Vagina (tissue), 2 donors: ENCODE measurements at regions not wholly inside any gene's neighbourhood (a gene's known extent, or its start where the extent isn't known, plus 50 kb on each side); places are given as distances from the start of the nearest gene placed in this dataset.
"Not testable (repeated sequence)": the region's sequence is repeated elsewhere in the genome, so short reads cannot be mapped to it uniquely, and the experiment has no call there.

Source experiments
- DNase-seq, 2 donors: peaks; one replicate each; pipeline ENCODE4 v3.0.0-alpha.2; 2017; ENCODE audit errors: extremely low spot score in 2 of 2
- H3K27ac ChIP-seq: fragments of 200-600 bp; sonication (generic); one replicate; pipeline ENCODE4 v1.5.1; 2019
- H3K27me3 ChIP-seq: fragments of 200-600 bp; sonication (generic); one replicate; pipeline ENCODE4 v1.5.1; 2019
- H3K36me3 ChIP-seq, 2 donors: fragments of 200-600 bp; sonication (generic); one replicate each; pipeline ENCODE4 v1.5.1; 2017 to 2019
- H3K4me1 ChIP-seq: fragments of 200-600 bp; sonication (generic); one replicate; pipeline ENCODE4 v1.5.1; 2019
- H3K4me3 ChIP-seq, 2 donors: fragments of 200-600 bp; sonication (generic); 1 replicate in 1 of 2; 2 replicates in 1 of 2; pipeline ENCODE4 v1.5.1; 2016 to 2019
- H3K9me3 ChIP-seq: fragments of 200-600 bp; sonication (generic); one replicate; pipeline ENCODE4 v1.5.1; 2019
- CTCF ChIP-seq, 3 experiments: fragments of 450-650 bp in 2 of 3; fragments of 200-600 bp in 1 of 3; sonication (generic) in 1 of 3; IDR thresholded peaks; one replicate each; pipeline ENCODE4 v1.5.1; 2017 to 2019; ENCODE audit warnings: antibody characterized with exemption in 3 of 3, mild to moderate bottlenecking in 2 of 3, moderate library complexity in 2 of 3
- POLR2A ChIP-seq, 2 donors: fragments of 450-650 bp; IDR thresholded peaks; one replicate each; pipeline ENCODE4 v1.6.1; 2017; ENCODE audit warnings: antibody characterized with exemption in 2 of 2, mild to moderate bottlenecking in 2 of 2, moderate library complexity in 2 of 2
- POLR2AphosphoS5 ChIP-seq, 2 donors: sonication (generic); formaldehyde crosslinking; IDR thresholded peaks; one replicate each; pipeline ENCODE4 v1.9.0; 2017; ENCODE audit warnings: antibody characterized with exemption in 2 of 2, mild to moderate bottlenecking in 2 of 2, low read depth in 1 of 2; ENCODE audit not compliant: insufficient read depth in 1 of 2
- intact Hi-C: fragments of 100-400 bp; cut with DNase I; formaldehyde crosslinking; loops from one replicate; pipeline ENCODE4 v1.15.1; 2023

GRCh38 chr7:66521675-66522074 lies 107.0 kb upstream of the KCTD7 start:
- no peak for DNase-seq
- TF ChIP-seq POLR2AphosphoS5 (IDR thresholded peaks at IDR 0.05; ENCODE audit: insufficient read depth in 1 of 2, low read depth in 1 of 2) (no peak), CTCF (IDR thresholded peaks at IDR 0.05) (no peak), POLR2A (IDR thresholded peaks at IDR 0.05) (no peak)
- H3K27me3 ChIP-seq, result no peaks in the 10 kb centered on the region

GRCh38 chr7:66522518-66522917 lies 106.2 kb upstream of the KCTD7 start:
- no peak for TF ChIP-seq CTCF (IDR thresholded peaks at IDR 0.05)
- TF ChIP-seq POLR2AphosphoS5 (IDR thresholded peaks at IDR 0.05; ENCODE audit: insufficient read depth in 1 of 2, low read depth in 1 of 2), result no peak
- TF ChIP-seq POLR2A (IDR thresholded peaks at IDR 0.05), result no peak
- no peak for DNase-seq
- H3K27me3 ChIP-seq, result no peaks in the 10 kb centered on the region
- intact Hi-C loops, result no loop called here
- no peaks in the 10 kb centered on the region for H3K36me3 ChIP-seq
- no peaks in the 10 kb centered on the region for H3K9me3 ChIP-seq
- no peak overlapping the region for H3K4me3 ChIP-seq
- no peak overlapping the region for H3K27ac ChIP-seq
- H3K4me1 ChIP-seq, result no peaks in the 10 kb centered on the region

More at GRCh38 chr7:66521675-66522074, 107.0 kb upstream of the KCTD7 start:
- Histone ChIP-seq H3K4me3 (no peak overlapping the region), H3K27ac (no peak overlapping the region), H3K36me3 (no peaks in the 10 kb centered on the region), H3K4me1 (no peaks in the 10 kb centered on the region), H3K9me3 (no peaks in the 10 kb centered on the region)
- intact Hi-C loops, result no loop called here

- no peaks in the 10 kb centered on the region for H3K36me3 ChIP-seq
- H3K27ac ChIP-seq, result no peak overlapping the region
- no peak overlapping the region for H3K4me3 ChIP-seq
- intact Hi-C loops, result no loop called here
- H3K9me3 ChIP-seq, result no peaks in the 10 kb centered on the region
- H3K27me3 ChIP-seq, result no peaks in the 10 kb centered on the region
- no peak for TF ChIP-seq POLR2AphosphoS5 (IDR thresholded peaks at IDR 0.05; ENCODE audit: insufficient read depth in 1 of 2, low read depth in 1 of 2)
- TF ChIP-seq CTCF (IDR thresholded peaks at IDR 0.05), result no peak
- no peak for TF ChIP-seq POLR2A (IDR thresholded peaks at IDR 0.05)
- no peaks in the 10 kb centered on the region for H3K4me1 ChIP-seq
- DNase-seq, result no peak
These were observed 105.3 kb upstream of the KCTD7 start for GRCh38 chr7:66523409-66523808.

GRCh38 chr7:66524738-66525137 lies 103.9 kb upstream of the KCTD7 start:
- Histone ChIP-seq H3K9me3 (no peaks in the 10 kb centered on the region), H3K27me3 (no peaks in the 10 kb centered on the region), H3K4me1 (no peaks in the 10 kb centered on the region), H3K4me3 (no peak overlapping the region), H3K27ac (no peak overlapping the region), H3K36me3 (no peaks in the 10 kb centered on the region)
- intact Hi-C loops, result no loop called here
- no peak for TF ChIP-seq POLR2AphosphoS5 (IDR thresholded peaks at IDR 0.05; ENCODE audit: insufficient read depth in 1 of 2, low read depth in 1 of 2)
- TF ChIP-seq CTCF (IDR thresholded peaks at IDR 0.05), result no peak
- no peak for TF ChIP-seq POLR2A (IDR thresholded peaks at IDR 0.05)
- no peak for DNase-seq

- not testable (repeated sequence) for H3K4me1 ChIP-seq
These were observed 101.9 kb upstream of the KCTD7 start for GRCh38 chr7:66526782-66527181.

GRCh38 chr7:66528652-66529051 lies 100.0 kb upstream of the KCTD7 start:
- H3K27ac ChIP-seq, result no peak overlapping the region
- TF ChIP-seq POLR2AphosphoS5 (IDR thresholded peaks at IDR 0.05; ENCODE audit: insufficient read depth in 1 of 2, low read depth in 1 of 2) (no peak), POLR2A (IDR thresholded peaks at IDR 0.05) (no peak), CTCF (IDR thresholded peaks at IDR 0.05) (no peak)
- intact Hi-C loops, result no loop called here
- H3K27me3 ChIP-seq, result no peaks in the 10 kb centered on the region
- DNase-seq, result no peak
- H3K4me3 ChIP-seq, result no peak overlapping the region
- H3K9me3 ChIP-seq, result no peaks in the 10 kb centered on the region
- H3K36me3 ChIP-seq, result no peaks in the 10 kb centered on the region
- H3K4me1 ChIP-seq, result no peaks in the 10 kb centered on the region

More at GRCh38 chr7:66526782-66527181, 101.9 kb upstream of the KCTD7 start:
- H3K27ac ChIP-seq, intact Hi-C loops, H3K4me3 ChIP-seq, H3K36me3 ChIP-seq, H3K9me3 ChIP-seq, H3K27me3 ChIP-seq, DNase-seq: not testable (repeated sequence)
